ENCODE measurements at regions not wholly inside any gene's neighbourhood (a gene's known extent, or its start where the extent isn't known, plus 50 kb on each side); places are given as distances from the start of the nearest gene placed in this dataset.

- Histone ChIP-seq H3K4me1 (no peaks in the 10 kb centered on the region), H3K4me3 (no peak overlapping the region), H3K27me3 (no peaks in the 10 kb centered on the region), H3K36me3 (no peaks in the 10 kb centered on the region), H3K27ac (no peak overlapping the region), H3K9me3 (no peaks in the 10 kb centered on the region)
- no peak for TF ChIP-seq CTCF (IDR thresholded peaks at IDR 0.05)
- FAIRE-seq (no peak), ATAC-seq (no peak), DNase-seq (no peak)
- WGBS, 2 donors: 78 to 83% methylated on average over 8 of the region's 8 CpGs
- intact Hi-C loops (cut with DNase I): no loop called here
Measured at GRCh38 chr2:15773204-15773603, 167.1 kb upstream of the MYCN start.

- Histone ChIP-seq H3K36me3 (no peaks in the 10 kb centered on the region), H3K27ac (no peak overlapping the region), H3K4me3 (no peak overlapping the region), H3K27me3 (no peaks in the 10 kb centered on the region), H3K9me3 (no peaks in the 10 kb centered on the region), H3K4me1 (no peaks in the 10 kb centered on the region)
- ATAC-seq: no peak
- WGBS, 2 donors: 75 to 85% methylated on average over 5 of the region's 5 CpGs
- FAIRE-seq: no peak
- TF ChIP-seq CTCF (IDR thresholded peaks at IDR 0.05): no peak
- DNase-seq: no peak
- intact Hi-C loops (cut with DNase I): no loop called here
Measured at GRCh38 chr2:15773846-15774245, 166.5 kb upstream of the MYCN start.

- WGBS, 2 donors: 59 to 61% methylated on average over 4 of the region's 4 CpGs
- H3K4me3 ChIP-seq: no peak overlapping the region
- no peaks in the 10 kb centered on the region for H3K4me1 ChIP-seq
- no peaks in the 10 kb centered on the region for H3K36me3 ChIP-seq
- H3K27ac ChIP-seq: no peak overlapping the region
- no peak for ATAC-seq
- no peaks in the 10 kb centered on the region for H3K9me3 ChIP-seq
- TF ChIP-seq CTCF (IDR thresholded peaks at IDR 0.05): no peak
- no peak for FAIRE-seq
- H3K27me3 ChIP-seq: no peaks in the 10 kb centered on the region
- intact Hi-C loops (cut with DNase I): no loop called here
- DNase-seq: no peak
Measured at GRCh38 chr2:15775753-15776628, 164.4 kb upstream of the MYCN start.

- no peaks in the 10 kb centered on the region for H3K9me3 ChIP-seq
- H3K27me3 ChIP-seq: no peaks in the 10 kb centered on the region
- TF ChIP-seq CTCF (IDR thresholded peaks at IDR 0.05): no peak
- intact Hi-C loops (cut with DNase I): no loop called here
- ATAC-seq (no peak), DNase-seq (no peak), FAIRE-seq (no peak)
- H3K4me1 ChIP-seq: no peaks in the 10 kb centered on the region
- no peaks in the 10 kb centered on the region for H3K36me3 ChIP-seq
- H3K27ac ChIP-seq: no peak overlapping the region
- 65 to 69% methylated on average over 3 of the region's 3 CpGs for WGBS, 2 donors
- H3K4me3 ChIP-seq: no peak overlapping the region
Measured at GRCh38 chr2:15776629-15776919, 163.8 kb upstream of the MYCN start.

GRCh38 chr2:15776992-15777702 lies 163.2 kb upstream of the MYCN start:
- H3K36me3 ChIP-seq: no peaks in the 10 kb centered on the region
- H3K4me1 ChIP-seq: no peaks in the 10 kb centered on the region
- no peaks in the 10 kb centered on the region for H3K9me3 ChIP-seq
- 85 to 91% methylated on average over 5 of the region's 5 CpGs for WGBS, 2 donors
- FAIRE-seq (no peak), DNase-seq (no peak), ATAC-seq (no peak)
- no peaks in the 10 kb centered on the region for H3K27me3 ChIP-seq
- TF ChIP-seq CTCF (IDR thresholded peaks at IDR 0.05): no peak
- intact Hi-C loops (cut with DNase I): no loop called here
- H3K4me3 ChIP-seq: no peak overlapping the region
- H3K27ac ChIP-seq: no peak overlapping the region
